Activated CD8-positive, alpha-beta T cell treated with anti-CD3 and anti-CD28 coated beads for 36 hours (primary cell): ENCODE measurements at regions not wholly inside any gene's neighbourhood (a gene's known extent, or its start where the extent isn't known, plus 50 kb on each side); places are given as distances from the start of the nearest gene placed in this dataset.

ENCODE experiments used
- ATAC-seq: fragments of 200-7000 bp; cut with Tn5 transposase; one replicate; pipeline ENCODE4 v1.10.0; 2021; ENCODE audit warnings: mild to moderate bottlenecking, moderate library complexity
- CTCF ChIA-PET: fragments of 350-600 bp; sonication (Branson Sonifier 250); formaldehyde crosslinking; loops from one replicate; lab custom pipeline; 2021; ENCODE audit warnings: antibody characterized with exemption; lab: Charles Lee
- POLR2A ChIA-PET: fragments of 350-600 bp; sonication (Branson Sonifier 250); formaldehyde crosslinking; loops from one replicate; lab custom pipeline; 2021; ENCODE audit warnings: antibody characterized with exemption; lab: Charles Lee
- DNase-seq: peaks from one replicate; pipeline ENCODE4 v3.0.0-alpha.2; 2020
- H3K27ac Mint-ChIP-seq: one replicate; pipeline ENCODE4 v1.8.0; 2021; ENCODE audit warnings: mild to moderate bottlenecking, mixed read lengths
- H3K27me3 Mint-ChIP-seq: one replicate; pipeline ENCODE4 v1.8.0; 2021; ENCODE audit warnings: mixed read lengths
- H3K36me3 Mint-ChIP-seq: one replicate; pipeline ENCODE4 v1.8.0; 2021; ENCODE audit warnings: low read depth, mixed read lengths
- H3K4me1 Mint-ChIP-seq: one replicate; pipeline ENCODE4 v1.8.0; 2021; ENCODE audit warnings: low read depth, mixed read lengths
- H3K4me3 Mint-ChIP-seq: one replicate; pipeline ENCODE4 v1.8.0; 2021; ENCODE audit warnings: mild to moderate bottlenecking, moderate library complexity, mixed read lengths
- H3K9me3 Mint-ChIP-seq: one replicate; pipeline ENCODE4 v1.8.0; 2021; ENCODE audit warnings: mixed read lengths
- intact Hi-C: fragments of 100-400 bp; cut with micrococcal nuclease; formaldehyde crosslinking; loops from one replicate; pipeline ENCODE4 v1.10.0; 2022
- TF ChIP-seq, protein P1 (sequence below): fragments of 200-600 bp; IDR thresholded peaks from one replicate; pipeline ENCODE4 v1.8.0; 2022; ENCODE audit warnings: antibody characterized with exemption, mild to moderate bottlenecking

DNA sequence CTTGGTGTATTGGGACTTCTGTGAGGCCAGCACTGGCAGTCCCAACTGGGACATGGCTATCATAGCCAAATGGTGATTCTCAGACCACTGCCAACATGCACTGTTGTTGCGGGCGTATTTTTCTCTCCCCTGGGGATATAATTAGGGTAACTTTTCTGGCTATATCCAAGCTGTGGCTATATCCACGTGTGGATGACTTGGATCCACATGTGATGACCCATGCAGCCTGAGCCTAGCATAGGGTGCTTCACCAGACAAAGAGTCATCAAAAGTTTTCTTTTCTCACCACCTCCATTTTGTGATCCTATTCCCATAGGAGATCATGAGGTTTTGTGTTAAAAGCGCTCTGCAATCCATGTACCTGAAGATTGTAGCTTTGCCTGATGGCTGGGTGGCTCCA is 51.2 kb upstream of the CSF3R start:
- no peak overlapping the region for H3K4me3 Mint-ChIP-seq
- H3K27me3 Mint-ChIP-seq, result peaks cover 7% of the 10 kb centered on the region
- no peaks in the 10 kb centered on the region for H3K4me1 Mint-ChIP-seq
- H3K36me3 Mint-ChIP-seq, result no peaks in the 10 kb centered on the region
- H3K9me3 Mint-ChIP-seq, result no peaks in the 10 kb centered on the region
- ChIA-PET POLR2A (no interaction called here), CTCF (interaction anchor here (1.0 to 1.8 kb wide), 4 partner anchors 9 to 42 kb away, joined by 3 to 8 read pairs (median 4); no protein-coding TSS in a partner anchor)
- DNase-seq, result no peak
- no peak for ATAC-seq
- no peak overlapping the region for H3K27ac Mint-ChIP-seq
- TF ChIP-seq, protein P1, sequence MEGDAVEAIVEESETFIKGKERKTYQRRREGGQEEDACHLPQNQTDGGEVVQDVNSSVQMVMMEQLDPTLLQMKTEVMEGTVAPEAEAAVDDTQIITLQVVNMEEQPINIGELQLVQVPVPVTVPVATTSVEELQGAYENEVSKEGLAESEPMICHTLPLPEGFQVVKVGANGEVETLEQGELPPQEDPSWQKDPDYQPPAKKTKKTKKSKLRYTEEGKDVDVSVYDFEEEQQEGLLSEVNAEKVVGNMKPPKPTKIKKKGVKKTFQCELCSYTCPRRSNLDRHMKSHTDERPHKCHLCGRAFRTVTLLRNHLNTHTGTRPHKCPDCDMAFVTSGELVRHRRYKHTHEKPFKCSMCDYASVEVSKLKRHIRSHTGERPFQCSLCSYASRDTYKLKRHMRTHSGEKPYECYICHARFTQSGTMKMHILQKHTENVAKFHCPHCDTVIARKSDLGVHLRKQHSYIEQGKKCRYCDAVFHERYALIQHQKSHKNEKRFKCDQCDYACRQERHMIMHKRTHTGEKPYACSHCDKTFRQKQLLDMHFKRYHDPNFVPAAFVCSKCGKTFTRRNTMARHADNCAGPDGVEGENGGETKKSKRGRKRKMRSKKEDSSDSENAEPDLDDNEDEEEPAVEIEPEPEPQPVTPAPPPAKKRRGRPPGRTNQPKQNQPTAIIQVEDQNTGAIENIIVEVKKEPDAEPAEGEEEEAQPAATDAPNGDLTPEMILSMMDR, result no peak
- intact Hi-C loops, result no loop called here

DNA sequence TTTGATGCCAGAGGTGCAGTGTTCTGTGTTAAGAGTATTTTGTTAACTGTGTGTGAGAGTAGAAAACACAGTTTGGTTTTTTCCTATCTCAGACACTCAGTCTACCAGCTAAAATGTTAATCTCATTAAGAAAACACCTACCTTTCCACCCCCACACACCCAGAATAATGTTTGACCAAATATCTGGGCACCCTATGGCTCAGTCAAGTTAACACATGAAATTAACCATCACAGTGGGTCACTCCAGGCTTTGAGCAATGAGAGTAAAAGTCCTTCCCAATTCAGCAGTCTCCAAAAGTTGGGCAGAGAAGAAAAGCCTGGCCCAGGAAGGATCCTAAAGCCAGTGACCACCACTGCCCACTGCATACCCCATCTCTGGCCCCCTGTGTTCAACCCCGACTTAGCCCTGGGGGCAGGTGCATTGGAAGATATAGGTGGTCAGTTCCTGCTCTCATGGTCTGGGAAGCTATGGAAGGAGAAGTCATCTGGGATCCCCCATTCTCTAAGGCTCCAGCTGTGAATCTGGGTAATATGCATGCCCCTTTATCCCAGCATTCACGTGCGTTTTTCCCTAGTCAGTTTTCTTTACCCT is 50.2 kb upstream of the CSF3R start:
- Mint-ChIP-seq H3K36me3 (no peaks in the 10 kb centered on the region), H3K27me3 (peaks cover 4% of the 10 kb centered on the region), H3K27ac (no peak overlapping the region), H3K9me3 (no peaks in the 10 kb centered on the region), H3K4me3 (no peak overlapping the region), H3K4me1 (no peaks in the 10 kb centered on the region)
- DNase-seq (no peak), ATAC-seq (no peak)
- TF ChIP-seq, protein P1, result no peak
- intact Hi-C loops, result no loop called here
- POLR2A ChIA-PET, result no interaction called here
- CTCF ChIA-PET, result interaction anchor here (1.4 to 1.8 kb wide), 3 partner anchors 16 to 20 kb away, joined by 4 to 8 read pairs (median 8); no protein-coding TSS in a partner anchor
